ENCODE measurements at regions not wholly inside any gene's neighbourhood (a gene's known extent, or its start where the extent isn't known, plus 50 kb on each side); places are given as distances from the start of the nearest gene placed in this dataset.

DNA sequence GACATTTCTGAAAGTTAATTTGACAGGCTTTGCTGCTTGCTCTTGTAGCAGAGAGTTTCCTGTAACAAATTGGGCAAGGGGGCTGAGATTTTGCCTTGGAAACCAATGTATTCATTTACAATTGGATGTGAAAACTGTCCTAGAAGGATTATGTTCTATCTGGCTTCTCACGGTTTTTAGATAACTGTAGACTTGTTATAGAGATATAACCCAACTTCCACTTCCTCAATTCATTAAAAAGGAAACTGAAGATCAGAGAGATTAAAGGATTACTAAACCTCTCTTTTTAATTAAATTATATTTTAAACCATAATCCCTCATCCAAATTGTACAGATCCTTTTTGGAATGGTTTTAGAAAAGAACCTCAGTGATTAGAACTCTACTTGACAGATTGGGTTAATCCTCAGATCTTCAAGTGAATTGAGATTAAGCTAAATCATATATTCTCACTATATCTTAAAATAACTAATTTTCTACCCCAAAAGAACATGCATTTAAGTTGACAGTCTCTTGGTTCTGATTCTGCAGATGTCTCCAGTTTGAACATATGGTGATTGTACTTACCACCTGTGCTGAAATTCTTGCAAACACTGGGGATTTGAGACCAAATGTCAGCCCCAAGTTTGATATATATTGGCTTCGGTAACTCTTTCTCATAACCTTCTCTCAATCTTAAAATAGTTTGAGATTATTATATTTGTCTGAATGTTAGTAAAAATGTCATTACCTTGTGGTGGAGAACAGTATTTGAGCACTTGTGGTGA is 130.1 kb upstream of the C9orf72 start:
- 64% methylated on average over 2 of the region's 2 CpGs for WGBS (ENCODE audit: insufficient coverage, low coverage, low lambda C conversion rate, missing lambda C conversion rate)
- intact Hi-C loops (cut with DNase I), result no loop called here
- no peaks in the 10 kb centered on the region for H3K27me3 ChIP-seq
- no peaks in the 10 kb centered on the region for H3K9me3 ChIP-seq
- no peaks in the 10 kb centered on the region for H3K36me3 ChIP-seq
- no peak overlapping the region for H3K4me3 ChIP-seq
- TF ChIP-seq, protein P1, sequence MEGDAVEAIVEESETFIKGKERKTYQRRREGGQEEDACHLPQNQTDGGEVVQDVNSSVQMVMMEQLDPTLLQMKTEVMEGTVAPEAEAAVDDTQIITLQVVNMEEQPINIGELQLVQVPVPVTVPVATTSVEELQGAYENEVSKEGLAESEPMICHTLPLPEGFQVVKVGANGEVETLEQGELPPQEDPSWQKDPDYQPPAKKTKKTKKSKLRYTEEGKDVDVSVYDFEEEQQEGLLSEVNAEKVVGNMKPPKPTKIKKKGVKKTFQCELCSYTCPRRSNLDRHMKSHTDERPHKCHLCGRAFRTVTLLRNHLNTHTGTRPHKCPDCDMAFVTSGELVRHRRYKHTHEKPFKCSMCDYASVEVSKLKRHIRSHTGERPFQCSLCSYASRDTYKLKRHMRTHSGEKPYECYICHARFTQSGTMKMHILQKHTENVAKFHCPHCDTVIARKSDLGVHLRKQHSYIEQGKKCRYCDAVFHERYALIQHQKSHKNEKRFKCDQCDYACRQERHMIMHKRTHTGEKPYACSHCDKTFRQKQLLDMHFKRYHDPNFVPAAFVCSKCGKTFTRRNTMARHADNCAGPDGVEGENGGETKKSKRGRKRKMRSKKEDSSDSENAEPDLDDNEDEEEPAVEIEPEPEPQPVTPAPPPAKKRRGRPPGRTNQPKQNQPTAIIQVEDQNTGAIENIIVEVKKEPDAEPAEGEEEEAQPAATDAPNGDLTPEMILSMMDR (IDR thresholded peaks at IDR 0.05), result no peak
- no peak for TF ChIP-seq POLR2A (IDR thresholded peaks at IDR 0.05)
- H3K27ac ChIP-seq, result no peak overlapping the region
- ATAC-seq (no peak), DNase-seq (no peak)
- H3K4me1 ChIP-seq, result no peaks in the 10 kb centered on the region

DNA sequence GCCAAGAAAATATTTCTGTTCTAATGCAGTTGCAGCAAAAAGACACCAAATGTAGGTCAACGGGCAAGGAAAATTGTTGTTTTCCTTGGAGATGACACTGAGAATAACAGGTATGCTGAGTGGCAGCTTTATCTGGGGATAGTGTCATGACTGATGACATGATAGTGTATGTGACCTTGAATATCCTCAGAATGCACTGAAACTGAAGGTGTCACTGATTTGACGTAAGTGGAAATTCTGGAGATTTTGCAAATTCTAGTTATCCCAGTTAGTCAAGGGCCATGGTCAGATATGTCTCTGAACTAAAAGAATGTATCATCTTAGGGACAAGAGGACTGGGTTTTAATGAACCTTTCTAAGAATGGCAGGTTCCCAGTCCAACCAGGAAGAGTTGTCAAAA is 138.0 kb upstream of the C9orf72 start:
- H3K27me3 ChIP-seq, result no peaks in the 10 kb centered on the region
- TF ChIP-seq, protein P1 (IDR thresholded peaks at IDR 0.05), result no peak
- no peak for TF ChIP-seq POLR2A (IDR thresholded peaks at IDR 0.05)
- DNase-seq (no peak), ATAC-seq (no peak)
- H3K4me1 ChIP-seq, result no peaks in the 10 kb centered on the region
- H3K4me3 ChIP-seq, result no peak overlapping the region
- no peaks in the 10 kb centered on the region for H3K9me3 ChIP-seq
- 75% methylated on average over 2 of the region's 2 CpGs for WGBS (ENCODE audit: insufficient coverage, low coverage, low lambda C conversion rate, missing lambda C conversion rate)
- intact Hi-C loops (cut with DNase I), result no loop called here
- no peak overlapping the region for H3K27ac ChIP-seq
- no peaks in the 10 kb centered on the region for H3K36me3 ChIP-seq

DNA sequence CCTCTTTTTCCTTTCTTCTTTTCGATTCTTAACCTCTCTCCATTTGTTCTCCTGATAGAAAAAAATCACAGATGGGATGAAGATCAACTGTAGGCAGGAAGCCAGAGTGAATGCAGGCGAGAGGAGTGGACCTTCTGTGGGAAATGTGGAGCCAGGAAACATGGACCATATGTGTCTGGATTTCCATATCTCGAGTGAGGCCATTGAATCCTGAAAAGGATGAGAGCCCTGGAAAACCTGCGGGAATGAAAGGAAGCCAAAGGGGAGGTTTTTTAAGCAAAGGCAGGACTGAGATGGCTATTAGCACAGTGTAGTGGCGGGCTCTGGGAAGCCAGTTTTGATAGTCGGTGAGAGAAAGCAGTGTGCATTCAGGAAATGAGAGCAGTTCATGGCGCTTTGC is 139.5 kb upstream of the C9orf72 start:
- H3K36me3 ChIP-seq, result no peaks in the 10 kb centered on the region
- H3K27me3 ChIP-seq, result no peaks in the 10 kb centered on the region
- 65% methylated on average over 7 of the region's 7 CpGs for WGBS (ENCODE audit: insufficient coverage, low coverage, low lambda C conversion rate, missing lambda C conversion rate)
- DNase-seq, result no peak
- no peak overlapping the region for H3K27ac ChIP-seq
- ATAC-seq, result no peak
- H3K9me3 ChIP-seq, result no peaks in the 10 kb centered on the region
- H3K4me3 ChIP-seq, result no peak overlapping the region
- H3K4me1 ChIP-seq, result no peaks in the 10 kb centered on the region
- intact Hi-C loops (cut with DNase I), result no loop called here
- no peak for TF ChIP-seq POLR2A (IDR thresholded peaks at IDR 0.05)
- TF ChIP-seq, protein P1 (IDR thresholded peaks at IDR 0.05), result no peak

DNA sequence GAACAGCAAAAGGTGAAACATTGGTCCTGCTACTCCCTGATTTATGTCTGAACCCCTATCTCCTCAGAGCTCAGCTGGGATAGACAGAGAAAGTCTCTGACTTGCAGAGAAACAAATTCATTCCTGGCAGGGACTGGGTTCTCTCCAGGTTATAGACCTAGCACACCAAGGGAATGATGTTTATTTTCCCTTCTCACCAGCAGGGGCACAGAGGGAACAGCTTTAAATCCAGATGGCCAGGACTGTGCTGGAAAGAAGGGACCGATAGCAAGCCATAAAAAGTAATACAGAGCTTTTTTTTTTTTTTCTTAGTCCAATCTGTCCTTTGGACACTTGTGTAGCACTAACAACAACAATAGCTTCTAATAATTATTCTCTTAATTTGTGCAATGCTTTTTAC is 141.1 kb upstream of the C9orf72 start:
- Histone ChIP-seq H3K27me3 (no peaks in the 10 kb centered on the region), H3K27ac (no peak overlapping the region), H3K4me3 (no peak overlapping the region), H3K36me3 (no peaks in the 10 kb centered on the region), H3K4me1 (no peaks in the 10 kb centered on the region), H3K9me3 (no peaks in the 10 kb centered on the region)
- no peak for TF ChIP-seq POLR2A (IDR thresholded peaks at IDR 0.05)
- TF ChIP-seq, protein P1 (IDR thresholded peaks at IDR 0.05), result no peak
- 73% methylated on average over 1 of the region's 1 CpG for WGBS (ENCODE audit: insufficient coverage, low coverage, low lambda C conversion rate, missing lambda C conversion rate)
- no peak for DNase-seq
- no peak for ATAC-seq
- intact Hi-C loops (cut with DNase I), result no loop called here

Data from right lobe of liver (tissue), 6 donors.